ENCODE measurements at regions not wholly inside any gene's neighbourhood (a gene's known extent, or its start where the extent isn't known, plus 50 kb on each side); places are given as distances from the start of the nearest gene placed in this dataset.

- no peaks in the 10 kb centered on the region for H3K4me1 Mint-ChIP-seq
- H3K27ac Mint-ChIP-seq, result no peak overlapping the region
- H3K36me3 Mint-ChIP-seq, result no peaks in the 10 kb centered on the region
- H3K27me3 Mint-ChIP-seq, result no peaks in the 10 kb centered on the region
- peaks cover 5% of the 10 kb centered on the region for H3K9me3 Mint-ChIP-seq
- no peak overlapping the region for H3K4me3 Mint-ChIP-seq
Measured at GRCh38 chr7:113825832-113826231, 93.0 kb downstream of the PPP1R3A start.

- no peak overlapping the region for H3K4me3 Mint-ChIP-seq
- no peaks in the 10 kb centered on the region for H3K4me1 Mint-ChIP-seq
- H3K27me3 Mint-ChIP-seq, result no peaks in the 10 kb centered on the region
- H3K27ac Mint-ChIP-seq, result no peak overlapping the region
- H3K36me3 Mint-ChIP-seq, result no peaks in the 10 kb centered on the region
- H3K9me3 Mint-ChIP-seq, result peaks cover 5% of the 10 kb centered on the region
Measured at GRCh38 chr7:113824117-113824823, 94.5 kb downstream of the PPP1R3A start.

- Mint-ChIP-seq H3K9me3 (no peaks in the 10 kb centered on the region), H3K4me3 (no peak overlapping the region), H3K36me3 (no peaks in the 10 kb centered on the region), H3K27me3 (no peaks in the 10 kb centered on the region), H3K4me1 (no peaks in the 10 kb centered on the region), H3K27ac (no peak overlapping the region)
Measured at GRCh38 chr7:113819474-113819873, 99.3 kb downstream of the PPP1R3A start.

- Mint-ChIP-seq H3K4me3 (no peak overlapping the region), H3K4me1 (no peaks in the 10 kb centered on the region), H3K9me3 (no peaks in the 10 kb centered on the region), H3K36me3 (no peaks in the 10 kb centered on the region), H3K27ac (no peak overlapping the region), H3K27me3 (no peaks in the 10 kb centered on the region)
Measured at GRCh38 chr7:113816639-113817038, 102.2 kb downstream of the PPP1R3A start.

- Mint-ChIP-seq H3K4me1 (no peaks in the 10 kb centered on the region), H3K27ac (no peak overlapping the region), H3K9me3 (peaks cover 5% of the 10 kb centered on the region)
Measured at GRCh38 chr7:113813471-113813870, 105.3 kb downstream of the PPP1R3A start.

GRCh38 chr7:113812591-113813255 is 106.1 kb downstream of the PPP1R3A start:
- Mint-ChIP-seq H3K4me3 (no peak overlapping the region), H3K36me3 (no peaks in the 10 kb centered on the region), H3K9me3 (peaks cover 5% of the 10 kb centered on the region), H3K27ac (no peak overlapping the region), H3K4me1 (no peaks in the 10 kb centered on the region), H3K27me3 (no peaks in the 10 kb centered on the region)

More at GRCh38 chr7:113813471-113813870, 105.3 kb downstream of the PPP1R3A start:
- Mint-ChIP-seq H3K36me3 (no peaks in the 10 kb centered on the region), H3K4me3 (no peak overlapping the region), H3K27me3 (no peaks in the 10 kb centered on the region)

GRCh38 chr7:113810080-113810744 is 108.6 kb downstream of the PPP1R3A start:
- Mint-ChIP-seq H3K27ac (no peak overlapping the region), H3K4me3 (no peak overlapping the region), H3K9me3 (peaks cover 5% of the 10 kb centered on the region), H3K4me1 (no peaks in the 10 kb centered on the region), H3K27me3 (no peaks in the 10 kb centered on the region), H3K36me3 (no peaks in the 10 kb centered on the region)

- H3K27ac Mint-ChIP-seq, result no peak overlapping the region
- peaks cover 5% of the 10 kb centered on the region for H3K9me3 Mint-ChIP-seq
- H3K27me3 Mint-ChIP-seq, result no peaks in the 10 kb centered on the region
- H3K36me3 Mint-ChIP-seq, result no peaks in the 10 kb centered on the region
- no peaks in the 10 kb centered on the region for H3K4me1 Mint-ChIP-seq
- no peak overlapping the region for H3K4me3 Mint-ChIP-seq
Measured at GRCh38 chr7:113809581-113809980, 109.2 kb downstream of the PPP1R3A start.

GRCh38 chr7:113806633-113807327 is 112.0 kb downstream of the PPP1R3A start:
- H3K27me3 Mint-ChIP-seq, result no peaks in the 10 kb centered on the region
- H3K36me3 Mint-ChIP-seq, result no peaks in the 10 kb centered on the region
- H3K27ac Mint-ChIP-seq, result no peak overlapping the region
- H3K4me1 Mint-ChIP-seq, result no peaks in the 10 kb centered on the region
- H3K9me3 Mint-ChIP-seq, result peaks cover 5% of the 10 kb centered on the region
- no peak overlapping the region for H3K4me3 Mint-ChIP-seq

GRCh38 chr7:113805976-113806375 is 112.8 kb downstream of the PPP1R3A start:
- peaks cover 5% of the 10 kb centered on the region for H3K9me3 Mint-ChIP-seq
- H3K36me3 Mint-ChIP-seq, result no peaks in the 10 kb centered on the region
- no peaks in the 10 kb centered on the region for H3K4me1 Mint-ChIP-seq
- no peak overlapping the region for H3K27ac Mint-ChIP-seq
- H3K4me3 Mint-ChIP-seq, result no peak overlapping the region
- H3K27me3 Mint-ChIP-seq, result no peaks in the 10 kb centered on the region

GRCh38 chr7:113804475-113805095 is 114.2 kb downstream of the PPP1R3A start:
- Mint-ChIP-seq H3K4me3 (no peak overlapping the region), H3K27ac (no peak overlapping the region), H3K4me1 (no peaks in the 10 kb centered on the region), H3K27me3 (no peaks in the 10 kb centered on the region), H3K9me3 (peaks cover 5% of the 10 kb centered on the region), H3K36me3 (no peaks in the 10 kb centered on the region)

GRCh38 chr7:113801751-113802150 is 117.1 kb downstream of the PPP1R3A start:
- Mint-ChIP-seq H3K4me1 (no peaks in the 10 kb centered on the region), H3K4me3 (no peak overlapping the region), H3K27me3 (no peaks in the 10 kb centered on the region), H3K27ac (no peak overlapping the region), H3K9me3 (no peaks in the 10 kb centered on the region), H3K36me3 (no peaks in the 10 kb centered on the region)

GRCh38 chr7:113800826-113801225 is 118.0 kb downstream of the PPP1R3A start:
- Mint-ChIP-seq H3K4me3 (no peak overlapping the region), H3K27me3 (no peaks in the 10 kb centered on the region), H3K9me3 (no peaks in the 10 kb centered on the region), H3K36me3 (no peaks in the 10 kb centered on the region), H3K4me1 (no peaks in the 10 kb centered on the region), H3K27ac (no peak overlapping the region)

- peaks cover 5% of the 10 kb centered on the region for H3K9me3 Mint-ChIP-seq
- H3K27ac Mint-ChIP-seq, result no peak overlapping the region
- H3K4me1 Mint-ChIP-seq, result no peaks in the 10 kb centered on the region
- no peaks in the 10 kb centered on the region for H3K27me3 Mint-ChIP-seq
- no peak overlapping the region for H3K4me3 Mint-ChIP-seq
- no peaks in the 10 kb centered on the region for H3K36me3 Mint-ChIP-seq
Measured at GRCh38 chr7:113799896-113800295, 118.9 kb downstream of the PPP1R3A start.

- H3K4me1 Mint-ChIP-seq, result no peaks in the 10 kb centered on the region
- peaks cover 5% of the 10 kb centered on the region for H3K9me3 Mint-ChIP-seq
- no peak overlapping the region for H3K4me3 Mint-ChIP-seq
- no peaks in the 10 kb centered on the region for H3K36me3 Mint-ChIP-seq
- no peak overlapping the region for H3K27ac Mint-ChIP-seq
- no peaks in the 10 kb centered on the region for H3K27me3 Mint-ChIP-seq
Measured at GRCh38 chr7:113797420-113798010, 121.3 kb downstream of the PPP1R3A start.

Data from activated naive CD4-positive, alpha-beta T cell treated with anti-CD3 and anti-CD28 coated beads, Interleukin-2, amount 50 U/mL, for 24 hours (primary cell).